Erythroblast (primary cell): ENCODE measurements at regions not wholly inside any gene's neighbourhood (a gene's known extent, or its start where the extent isn't known, plus 50 kb on each side); places are given as distances from the start of the nearest gene placed in this dataset.

Experiments used
- GATA1 ChIP-seq: IDR thresholded peaks from 2 replicates; pipeline ENCODE4 v1.6.1; 2011; ENCODE audit warnings: low read depth, mild to moderate bottlenecking, control low read depth, low read length, moderate library complexity
- POLR2A ChIP-seq: IDR thresholded peaks from 2 replicates; pipeline ENCODE4 v1.6.1; 2011; ENCODE audit warnings: mild to moderate bottlenecking, low read length

- TF ChIP-seq POLR2A (no peak), GATA1 (no peak)
Measured at GRCh38 chr1:187234706-187235105, 406.0 kb downstream of the PLA2G4A start.
